HL-60 (cell line): ENCODE measurements at regions not wholly inside any gene's neighbourhood (a gene's known extent, or its start where the extent isn't known, plus 50 kb on each side); places are given as distances from the start of the nearest gene placed in this dataset.

Source experiments
- DNase-seq, 2 experiments: peaks; one replicate each; pipeline ENCODE4 v3.0.0-alpha.2; 2010 to 2020; ENCODE audit warnings: low read depth in 1 of 2, low spot score in 1 of 2
- H3K27ac ChIP-seq: fragments of 250-450 bp; sonication (Bioruptor Pico); replicated peaks from 2 replicates; pipeline ENCODE4 v1.5.1; 2020; ENCODE audit warnings: mild to moderate bottlenecking, moderate library complexity
- H3K27me3 ChIP-seq: fragments of 250-450 bp; sonication (Bioruptor Pico); 2 replicates; pipeline ENCODE4 v1.5.1; 2021; ENCODE audit warnings: mild to moderate bottlenecking, moderate library complexity; ENCODE audit not compliant: insufficient read depth, poor library complexity, severe bottlenecking
- H3K4me3 ChIP-seq: replicated peaks from 2 replicates; pipeline ENCODE4 v1.5.1; 2011; ENCODE audit warnings: mild to moderate bottlenecking, control low read depth, low read length; ENCODE audit not compliant: insufficient read depth
- CTCF ChIP-seq: IDR thresholded peaks from one replicate; pipeline ENCODE4 v1.5.1; 2011; ENCODE audit warnings: low read length, control low read depth, inconsistent platforms; ENCODE audit not compliant: insufficient read depth
- GABPA ChIP-seq: IDR thresholded peaks from 2 replicates; pipeline ENCODE4 v1.6.1; 2012; ENCODE audit warnings: low read depth
- POLR2AphosphoS5 ChIP-seq: IDR thresholded peaks from 2 replicates; pipeline ENCODE4 v1.6.1; 2012; ENCODE audit warnings: low read depth
- REST ChIP-seq: IDR thresholded peaks from 2 replicates; pipeline ENCODE4 v1.6.1; 2012; ENCODE audit warnings: low read depth; ENCODE audit not compliant: insufficient replicate concordance
- SPI1 ChIP-seq: IDR thresholded peaks from 2 replicates; pipeline ENCODE4 v1.6.1; 2012; ENCODE audit warnings: low read depth, mild to moderate bottlenecking, borderline replicate concordance

- DNase-seq: no peak
- peaks cover 4% of the 10 kb centered on the region for H3K27me3 ChIP-seq
- TF ChIP-seq CTCF (no peak), REST (no peak), GABPA (no peak), POLR2AphosphoS5 (no peak), SPI1 (no peak)
- no peak overlapping the region for H3K27ac ChIP-seq
- no peak overlapping the region for H3K4me3 ChIP-seq
Observed at GRCh38 chr2:149800624-149801542, 213.3 kb upstream of the MMADHC start.

GRCh38 chr2:149799013-149799705, 211.6 kb upstream of the MMADHC start:
- no peak for DNase-seq
- TF ChIP-seq SPI1 (no peak), REST (no peak), POLR2AphosphoS5 (no peak), CTCF (no peak), GABPA (no peak)

GRCh38 chr2:149797030-149797429, 209.5 kb upstream of the MMADHC start:
- H3K27ac ChIP-seq: no peak overlapping the region
- DNase-seq: no peak
- no peak overlapping the region for H3K4me3 ChIP-seq
- TF ChIP-seq REST: no peak
- no peak for TF ChIP-seq POLR2AphosphoS5
- no peak for TF ChIP-seq GABPA
- peaks cover 4% of the 10 kb centered on the region for H3K27me3 ChIP-seq

More at GRCh38 chr2:149799013-149799705, 211.6 kb upstream of the MMADHC start:
- H3K4me3 ChIP-seq: no peak overlapping the region
- peaks cover 4% of the 10 kb centered on the region for H3K27me3 ChIP-seq
- H3K27ac ChIP-seq: no peak overlapping the region
